Endothelial cell of umbilical vein (primary cell): ENCODE measurements at regions not wholly inside any gene's neighbourhood (a gene's known extent, or its start where the extent isn't known, plus 50 kb on each side); places are given as distances from the start of the nearest gene placed in this dataset.

Experiments
- BruUV-seq: library from RNA; stranded (reverse); fragments of 400-500 nt; replicated peaks from 2 replicates; lab custom pipeline; 2021; lab: Mats Ljungman, UMichigan
- CTCF ChIA-PET: fragments of 300-600, 350-600 bp; sonication (Branson Sonifier 250); formaldehyde crosslinking; loops from one replicate; lab custom pipeline; 2021; ENCODE audit warnings: antibody characterized with exemption, inconsistent platforms; lab: Charles Lee
- POLR2A ChIA-PET: fragments of 300-600, 350-600 bp; sonication (Branson Sonifier 250); formaldehyde crosslinking; loops from one replicate; lab custom pipeline; 2021; ENCODE audit warnings: antibody characterized with exemption, inconsistent platforms; lab: Charles Lee
- DNase-seq: peaks from one replicate; pipeline ENCODE4 v3.0.0-alpha.2; 2011; ENCODE audit warnings: low read depth, low spot score
- FAIRE-seq: peaks from 2 replicates; lab custom pipeline; 2011; peaks lifted over from hg19 to GRCh38; lab: Jason Lieb, UNC
- H2AFZ ChIP-seq: 2 replicates; pipeline ENCODE4 v1.6.0; 2012; ENCODE audit warnings: low read depth, low read length, control low read depth, inconsistent platforms
- H3K27ac ChIP-seq: 2 replicates; pipeline ENCODE4 v1.5.1; 2011; ENCODE audit warnings: low read depth, mild to moderate bottlenecking, control low read depth, low read length, moderate library complexity; ENCODE audit not compliant: insufficient read depth
- H3K27me3 ChIP-seq, 2 experiments: 2 replicates each; pipeline versions ENCODE4 v1.6.0 to v1.6.1; 2011; ENCODE audit warnings: low read length in 2 of 2, mixed read lengths in 1 of 2; ENCODE audit not compliant: control insufficient read depth in 2 of 2, insufficient read depth in 2 of 2
- H3K36me3 ChIP-seq, 2 experiments: 2 replicates in 1 of 2; 3 replicates in 1 of 2; pipeline ENCODE4 v1.5.1; 2011; ENCODE audit warnings: low read length in 2 of 2, mild to moderate bottlenecking in 1 of 2, moderate library complexity in 1 of 2; ENCODE audit not compliant: control insufficient read depth in 2 of 2, insufficient read depth in 2 of 2; ENCODE audit errors: extremely low read depth in 1 of 2
- H3K4me1 ChIP-seq: 3 replicates; pipeline ENCODE4 v1.5.1; 2011; ENCODE audit warnings: mild to moderate bottlenecking, low read length; ENCODE audit not compliant: control insufficient read depth, insufficient read depth; ENCODE audit errors: extremely low read depth
- H3K4me2 ChIP-seq: 2 replicates; pipeline ENCODE4 v1.6.1; 2011; ENCODE audit warnings: low read length, control low read depth, mixed read lengths; ENCODE audit not compliant: insufficient read depth
- H3K4me3 ChIP-seq, 3 experiments: fragments of 200-600 bp in 1 of 3; sonication (generic), shearing (Covaris generic) in 1 of 3; replicated peaks in 1 of 3; 2 replicates each; pipeline ENCODE4 v1.5.1; 2011 to 2016; ENCODE audit warnings: control low read depth in 3 of 3, low read length in 3 of 3, mild to moderate bottlenecking in 2 of 3, inconsistent platforms in 1 of 3, low read depth in 1 of 3, moderate library complexity in 1 of 3; ENCODE audit not compliant: insufficient read depth in 1 of 3
- H3K79me2 ChIP-seq: 2 replicates; pipeline ENCODE4 v1.6.0; 2012; ENCODE audit warnings: low read length, inconsistent platforms; ENCODE audit not compliant: control insufficient read depth, insufficient read depth
- H3K9ac ChIP-seq: replicated peaks from 2 replicates; pipeline ENCODE3; 2011; ENCODE audit warnings: low read length, control low read depth; ENCODE audit not compliant: insufficient read depth; ENCODE audit errors: extremely low read depth
- H3K9me1 ChIP-seq: replicated peaks from 3 replicates; pipeline ENCODE4 v1.6.0; 2011; ENCODE audit warnings: mild to moderate bottlenecking, low read length; ENCODE audit not compliant: control insufficient read depth, insufficient read depth; ENCODE audit errors: extremely low read depth
- H3K9me3 ChIP-seq: replicated peaks from 2 replicates; pipeline ENCODE4 v1.5.1; 2012; ENCODE audit warnings: low read length, inconsistent platforms; ENCODE audit not compliant: control insufficient read depth, insufficient read depth
- H4K20me1 ChIP-seq: replicated peaks from 2 replicates; pipeline ENCODE3; 2011; ENCODE audit warnings: mild to moderate bottlenecking, low read length; ENCODE audit not compliant: control insufficient read depth, insufficient read depth; ENCODE audit errors: extremely low read depth
- CTCF ChIP-seq, 2 donors: IDR thresholded peaks; 1 replicate in 1 of 2; 2 replicates in 1 of 2; pipeline ENCODE4 v1.5.1; 2011; ENCODE audit warnings: low read length in 2 of 2, mild to moderate bottlenecking in 2 of 2, moderate library complexity in 2 of 2, control low read depth in 1 of 2, inconsistent platforms in 1 of 2, low read depth in 1 of 2; ENCODE audit not compliant: insufficient read depth in 1 of 2; ENCODE audit errors: extremely low read depth in 1 of 2
- FOS ChIP-seq: IDR thresholded peaks from 2 replicates; pipeline ENCODE4 v1.6.1; 2011; ENCODE audit warnings: mild to moderate bottlenecking, low read length, moderate library complexity, borderline replicate concordance; ENCODE audit not compliant: insufficient read depth
- GATA2 ChIP-seq: IDR thresholded peaks from 2 replicates; pipeline ENCODE4 v1.7.0; 2011; ENCODE audit warnings: low read depth, mild to moderate bottlenecking, moderate library complexity, mixed read lengths, low read length; ENCODE audit not compliant: insufficient read length, insufficient read depth
- JUN ChIP-seq: IDR thresholded peaks from 2 replicates; pipeline ENCODE4 v1.6.1; 2011; ENCODE audit warnings: borderline replicate concordance, low read depth; ENCODE audit not compliant: insufficient read length, insufficient read depth
- MAX ChIP-seq: IDR thresholded peaks from 2 replicates; pipeline ENCODE4 v1.6.1; 2011; ENCODE audit not compliant: insufficient read depth, insufficient read length
- POLR2AphosphoS5 ChIP-seq: IDR thresholded peaks from 2 replicates; pipeline ENCODE4 v1.6.1; 2012; ENCODE audit warnings: low read depth, mild to moderate bottlenecking, control low read depth, low read length, moderate library complexity; ENCODE audit not compliant: insufficient read depth
- dilution Hi-C: fragments of 300-500 bp; cut with MboI; formaldehyde crosslinking; loops from one replicate; pipeline ENCODE4 v1.15.0; 2019; ENCODE audit warnings: low sequenced_read_pairs; ENCODE audit not compliant: extremely low pct_ligation_motif_present
- intact Hi-C: fragments of 100-400 bp; cut with micrococcal nuclease; formaldehyde crosslinking; loops from one replicate; pipeline ENCODE4 v1.10.0; 2022

- Histone ChIP-seq H3K4me3 (no peak overlapping the region), H3K36me3 (no peaks in the 10 kb centered on the region), H3K27ac (no peak overlapping the region), H3K27me3 (no peaks in the 10 kb centered on the region), H4K20me1 (no peaks in the 10 kb centered on the region), H3K9ac (no peak overlapping the region), H3K79me2 (no peaks in the 10 kb centered on the region), H2AFZ (no peak overlapping the region), H3K4me1 (no peaks in the 10 kb centered on the region), H3K9me1 (no peaks in the 10 kb centered on the region), H3K9me3 (no peaks in the 10 kb centered on the region), H3K4me2 (no peak overlapping the region)
- CTCF ChIA-PET, result interaction anchor here (1.3 to 6.8 kb wide), 2 partner anchors 10 to 14 kb away, joined by 6 to 36 read pairs; no protein-coding TSS in a partner anchor
- intact Hi-C loops (no loop called here), dilution Hi-C loops (no loop called here)
- POLR2A ChIA-PET, result no interaction called here
- TF ChIP-seq JUN (no peak), FOS (no peak), POLR2AphosphoS5 (no peak), MAX (no peak), CTCF (IDR thresholded peaks at IDR 0.05; ENCODE audit: extremely low read depth in 1 of 2, insufficient read depth in 1 of 2, low read depth in 1 of 2, low read length in 2 of 2) (no peak), GATA2 (no peak)
- DNase-seq (no peak), FAIRE-seq (no peak)
- BruUV-seq, result no TSS peak
Measured at GRCh38 chr3:67123914-67124313, 125.8 kb downstream of the KBTBD8 start.
